HFF-Myc (cell line): ENCODE measurements at regions not wholly inside any gene's neighbourhood (a gene's known extent, or its start where the extent isn't known, plus 50 kb on each side); places are given as distances from the start of the nearest gene placed in this dataset.

Experiments
- DNase-seq: peaks from one replicate; pipeline ENCODE4 v3.0.0-alpha.2; 2011; ENCODE audit warnings: low read depth; ENCODE audit errors: extremely low read depth
- H3K4me3 ChIP-seq: replicated peaks from 2 replicates; pipeline ENCODE4 v1.5.1; 2011; ENCODE audit warnings: low read depth, mild to moderate bottlenecking, control low read depth, low read length
- CTCF ChIP-seq: IDR thresholded peaks from 2 replicates; pipeline ENCODE4 v1.5.1; 2012; ENCODE audit warnings: mild to moderate bottlenecking, low read depth, low read length, control low read depth; ENCODE audit errors: missing control alignments

GRCh38 chr9:13386935-13387733 lies 107.6 kb upstream of the MPDZ start:
- no peak for DNase-seq
- H3K4me3 ChIP-seq: no peak overlapping the region
- TF ChIP-seq CTCF: no peak

- no peak for TF ChIP-seq CTCF
- no peak overlapping the region for H3K4me3 ChIP-seq
- DNase-seq: no peak
These were observed 106.8 kb upstream of the MPDZ start for GRCh38 chr9:13386316-13386715.

GRCh38 chr9:13383855-13384254 lies 104.4 kb upstream of the MPDZ start:
- DNase-seq: no peak
- no peak for TF ChIP-seq CTCF
- H3K4me3 ChIP-seq: no peak overlapping the region

- TF ChIP-seq CTCF: no peak
- no peak overlapping the region for H3K4me3 ChIP-seq
- DNase-seq: no peak
These were observed 103.7 kb upstream of the MPDZ start for GRCh38 chr9:13383216-13383615.

GRCh38 chr9:13382595-13382994 lies 103.1 kb upstream of the MPDZ start:
- no peak for TF ChIP-seq CTCF
- H3K4me3 ChIP-seq: no peak overlapping the region
- DNase-seq: no peak

- no peak for TF ChIP-seq CTCF
- H3K4me3 ChIP-seq: no peak overlapping the region
- DNase-seq: no peak
These were observed 101.4 kb upstream of the MPDZ start for GRCh38 chr9:13380903-13381302.

GRCh38 chr9:13378154-13378553 lies 98.7 kb upstream of the MPDZ start:
- no peak overlapping the region for H3K4me3 ChIP-seq
- no peak for DNase-seq
- no peak for TF ChIP-seq CTCF
